BLaER1 (cell line): ENCODE measurements at regions not wholly inside any gene's neighbourhood (a gene's known extent, or its start where the extent isn't known, plus 50 kb on each side); places are given as distances from the start of the nearest gene placed in this dataset.

Experiments
- H3K27ac ChIP-seq: shearing (Covaris generic); formaldehyde crosslinking; 2 replicates; pipeline ENCODE4 v1.8.1; 2022
- H3K27me3 ChIP-seq: shearing (Covaris generic); formaldehyde crosslinking; 2 replicates; pipeline ENCODE4 v1.8.1; 2022
- H3K36me3 ChIP-seq: shearing (Covaris generic); formaldehyde crosslinking; 2 replicates; pipeline ENCODE4 v1.8.1; 2022
- H3K4me1 ChIP-seq: shearing (Covaris generic); formaldehyde crosslinking; 2 replicates; pipeline ENCODE4 v1.8.1; 2022
- H3K4me2 ChIP-seq: shearing (Covaris generic); formaldehyde crosslinking; 2 replicates; pipeline ENCODE4 v1.8.1; 2022
- H3K4me3 ChIP-seq: shearing (Covaris generic); formaldehyde crosslinking; 2 replicates; pipeline ENCODE4 v1.8.1; 2022
- H3K9ac ChIP-seq: shearing (Covaris generic); formaldehyde crosslinking; 2 replicates; pipeline ENCODE4 v1.8.1; 2022
- H3K9me3 ChIP-seq: shearing (Covaris generic); formaldehyde crosslinking; 2 replicates; pipeline ENCODE4 v1.8.1; 2022
- H4K20me1 ChIP-seq: shearing (Covaris generic); formaldehyde crosslinking; 2 replicates; pipeline ENCODE4 v1.8.1; 2022
- Cebpa-rat ChIP-seq: shearing (Covaris generic); IDR thresholded peaks from 2 replicates; pipeline ENCODE4 v1.8.1; 2022

DNA sequence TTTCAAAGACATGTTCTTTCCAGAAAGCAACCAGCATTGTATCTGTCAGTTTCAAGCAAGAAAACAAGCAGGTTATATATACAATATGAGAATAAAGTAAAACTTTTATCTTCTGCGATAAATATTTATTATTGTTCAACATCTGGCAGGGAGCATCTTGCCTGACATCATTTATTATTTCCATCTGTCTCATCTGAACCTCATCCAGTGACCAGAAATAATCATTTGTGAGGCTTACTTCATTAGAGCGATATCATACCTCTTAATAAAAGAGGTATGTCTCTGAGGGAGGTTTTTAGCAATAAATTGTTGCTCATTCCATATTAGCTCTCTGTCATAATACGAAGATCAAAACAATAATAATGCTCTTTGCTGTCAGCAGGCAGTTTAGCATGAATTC lies 226.1 kb downstream of the CDC14C start:
- Histone ChIP-seq H3K27me3 (no peaks in the 10 kb centered on the region), H4K20me1 (no peaks in the 10 kb centered on the region), H3K9ac (no peak overlapping the region), H3K4me1 (no peaks in the 10 kb centered on the region), H3K27ac (no peak overlapping the region), H3K4me3 (no peak overlapping the region), H3K9me3 (no peaks in the 10 kb centered on the region), H3K36me3 (no peaks in the 10 kb centered on the region), H3K4me2 (no peak overlapping the region)
- no peak for TF ChIP-seq Cebpa-rat

DNA sequence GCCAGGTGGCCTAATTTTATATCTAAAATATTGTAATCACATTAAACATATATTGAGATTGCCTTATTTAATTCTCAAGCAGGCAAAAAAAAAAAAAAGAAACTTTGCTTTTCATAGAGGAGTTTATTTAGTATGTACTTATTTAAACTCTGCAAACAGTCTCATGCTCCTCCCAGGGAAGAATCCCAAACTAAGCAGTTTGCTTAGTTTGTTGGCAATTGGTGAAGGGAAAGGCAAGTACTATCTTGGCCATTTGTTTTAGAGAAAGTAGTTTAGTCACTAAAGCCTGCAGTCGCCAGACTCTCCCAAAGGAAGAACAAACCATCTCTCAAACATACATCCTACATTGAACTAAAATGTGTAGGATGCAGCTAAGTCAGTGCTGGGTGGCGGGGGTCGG lies 226.8 kb downstream of the CDC14C start:
- H3K4me1 ChIP-seq, result no peaks in the 10 kb centered on the region
- no peaks in the 10 kb centered on the region for H3K9me3 ChIP-seq
- no peaks in the 10 kb centered on the region for H3K27me3 ChIP-seq
- H3K4me3 ChIP-seq, result no peak overlapping the region
- no peak overlapping the region for H3K27ac ChIP-seq
- H3K9ac ChIP-seq, result no peak overlapping the region
- no peak for TF ChIP-seq Cebpa-rat
- H3K4me2 ChIP-seq, result no peak overlapping the region
- H4K20me1 ChIP-seq, result no peaks in the 10 kb centered on the region
- no peaks in the 10 kb centered on the region for H3K36me3 ChIP-seq

DNA sequence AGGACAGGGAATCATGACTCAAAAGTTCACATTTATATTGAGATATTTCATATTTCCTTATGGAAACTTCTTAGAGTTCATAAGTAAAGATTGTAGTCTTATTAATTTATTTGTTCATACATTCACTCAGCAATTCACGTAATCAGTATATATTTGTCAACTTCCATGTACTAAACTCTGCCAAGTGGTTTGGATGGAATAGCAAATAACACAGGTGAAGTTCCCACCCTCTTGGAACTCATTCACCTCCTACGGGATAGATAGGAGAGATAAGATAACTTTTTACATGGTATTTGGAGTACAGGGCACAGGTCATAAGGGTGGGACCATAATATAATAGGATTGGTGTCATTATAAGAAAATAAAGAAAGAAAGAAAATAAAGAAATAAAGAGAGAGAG lies 234.0 kb downstream of the CDC14C start:
- H3K4me1 ChIP-seq, result no peaks in the 10 kb centered on the region
- H3K36me3 ChIP-seq, result no peaks in the 10 kb centered on the region
- H3K9me3 ChIP-seq, result no peaks in the 10 kb centered on the region
- TF ChIP-seq Cebpa-rat, result no peak
- H4K20me1 ChIP-seq, result no peaks in the 10 kb centered on the region
- no peaks in the 10 kb centered on the region for H3K27me3 ChIP-seq
- no peak overlapping the region for H3K4me2 ChIP-seq
- H3K9ac ChIP-seq, result no peak overlapping the region
- no peak overlapping the region for H3K27ac ChIP-seq
- H3K4me3 ChIP-seq, result no peak overlapping the region

DNA sequence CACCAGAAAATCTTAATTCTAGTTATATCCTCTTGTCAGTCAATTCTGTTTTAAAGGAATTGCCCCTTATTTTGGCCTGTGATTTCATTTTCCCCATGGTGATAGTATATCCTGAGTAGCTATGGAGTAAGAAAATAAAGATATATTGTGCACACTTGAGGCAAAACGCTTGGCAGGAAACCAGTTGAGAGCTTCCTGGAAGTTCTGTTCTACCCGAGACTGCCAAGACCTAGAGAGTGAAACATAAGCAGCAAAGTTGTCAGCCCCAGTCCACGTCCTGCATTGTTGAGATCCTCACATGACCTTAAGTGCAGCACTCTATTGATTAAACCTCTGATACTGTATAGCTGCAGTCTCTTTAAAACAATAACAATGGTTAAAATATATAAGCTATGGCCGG lies 235.2 kb downstream of the CDC14C start:
- Histone ChIP-seq H3K9me3 (no peaks in the 10 kb centered on the region), H4K20me1 (no peaks in the 10 kb centered on the region), H3K9ac (no peak overlapping the region), H3K27ac (no peak overlapping the region), H3K4me1 (no peaks in the 10 kb centered on the region), H3K36me3 (no peaks in the 10 kb centered on the region), H3K4me2 (no peak overlapping the region), H3K27me3 (no peaks in the 10 kb centered on the region), H3K4me3 (no peak overlapping the region)
- TF ChIP-seq Cebpa-rat, result no peak

DNA sequence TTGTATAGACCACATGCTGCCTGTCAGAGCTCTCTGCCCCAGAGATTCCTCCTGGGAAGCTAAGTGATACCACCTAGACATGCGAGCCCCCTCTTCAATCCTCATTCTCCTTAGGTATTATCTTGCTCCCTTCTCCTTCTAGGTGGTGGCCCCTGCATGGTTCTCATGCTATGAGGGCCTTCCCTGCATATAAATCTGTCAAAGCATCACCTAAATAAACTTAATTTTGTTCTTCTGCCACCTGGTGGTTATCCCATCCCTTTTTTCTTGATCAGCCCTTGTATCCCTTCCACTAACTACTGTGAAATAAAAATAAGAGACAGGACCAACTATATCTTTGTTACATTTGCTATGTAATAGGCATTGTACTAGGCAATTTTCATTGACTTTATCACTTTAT lies 242.1 kb downstream of the CDC14C start:
- no peaks in the 10 kb centered on the region for H3K36me3 ChIP-seq
- TF ChIP-seq Cebpa-rat, result no peak
- no peak overlapping the region for H3K9ac ChIP-seq
- H3K27me3 ChIP-seq, result no peaks in the 10 kb centered on the region
- no peaks in the 10 kb centered on the region for H3K4me1 ChIP-seq
- no peaks in the 10 kb centered on the region for H3K9me3 ChIP-seq
- H3K4me2 ChIP-seq, result no peak overlapping the region
- H3K4me3 ChIP-seq, result no peak overlapping the region
- H4K20me1 ChIP-seq, result no peaks in the 10 kb centered on the region
- H3K27ac ChIP-seq, result no peak overlapping the region

DNA sequence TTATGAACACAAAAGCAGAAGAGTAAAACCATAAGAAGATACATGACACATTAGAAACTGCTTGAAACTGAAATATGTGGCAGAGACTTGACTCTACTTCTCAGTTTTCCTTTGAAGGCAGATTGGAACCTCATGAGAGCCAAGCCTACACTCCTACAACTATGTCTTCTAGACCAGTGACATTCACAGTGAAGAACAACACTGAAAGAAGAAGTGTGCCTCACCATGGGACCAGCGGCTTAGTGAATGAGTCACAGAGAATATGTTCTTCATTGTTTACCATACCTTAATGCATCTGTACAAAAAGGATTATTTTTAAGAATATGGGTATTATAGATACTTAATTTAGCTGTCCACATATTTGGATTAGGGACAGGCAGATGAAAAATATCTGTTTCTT lies 248.3 kb downstream of the CDC14C start:
- TF ChIP-seq Cebpa-rat, result no peak

DNA sequence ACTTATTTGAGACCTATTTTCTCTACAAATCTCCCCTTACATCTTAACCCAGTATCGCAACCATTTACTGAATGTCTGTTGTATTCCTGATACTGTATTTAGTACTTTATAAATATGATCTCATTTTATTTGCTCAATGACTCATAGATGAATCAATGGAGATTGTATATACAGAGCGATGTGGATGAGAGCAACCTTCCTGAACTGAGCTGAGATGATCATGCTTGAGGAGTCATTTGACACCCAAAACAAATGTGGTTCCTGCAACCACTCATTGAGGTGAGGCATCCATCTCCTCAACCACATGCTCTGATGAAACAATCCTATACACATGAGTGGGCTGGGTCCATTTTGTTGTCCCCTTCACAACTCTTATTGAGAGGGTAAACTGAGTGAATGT lies 250.0 kb downstream of the CDC14C start:
- Histone ChIP-seq H3K4me2 (no peak overlapping the region), H3K4me1 (no peaks in the 10 kb centered on the region), H3K4me3 (no peak overlapping the region), H4K20me1 (no peaks in the 10 kb centered on the region), H3K9ac (no peak overlapping the region), H3K9me3 (no peaks in the 10 kb centered on the region), H3K36me3 (no peaks in the 10 kb centered on the region), H3K27me3 (no peaks in the 10 kb centered on the region), H3K27ac (no peak overlapping the region)
- no peak for TF ChIP-seq Cebpa-rat

More for the DNA sequence above, 248.3 kb downstream of the CDC14C start:
- Histone ChIP-seq H3K36me3 (no peaks in the 10 kb centered on the region), H3K27me3 (no peaks in the 10 kb centered on the region), H3K4me1 (no peaks in the 10 kb centered on the region), H4K20me1 (no peaks in the 10 kb centered on the region), H3K9ac (no peak overlapping the region), H3K27ac (no peak overlapping the region), H3K4me3 (no peak overlapping the region), H3K9me3 (no peaks in the 10 kb centered on the region), H3K4me2 (no peak overlapping the region)

DNA sequence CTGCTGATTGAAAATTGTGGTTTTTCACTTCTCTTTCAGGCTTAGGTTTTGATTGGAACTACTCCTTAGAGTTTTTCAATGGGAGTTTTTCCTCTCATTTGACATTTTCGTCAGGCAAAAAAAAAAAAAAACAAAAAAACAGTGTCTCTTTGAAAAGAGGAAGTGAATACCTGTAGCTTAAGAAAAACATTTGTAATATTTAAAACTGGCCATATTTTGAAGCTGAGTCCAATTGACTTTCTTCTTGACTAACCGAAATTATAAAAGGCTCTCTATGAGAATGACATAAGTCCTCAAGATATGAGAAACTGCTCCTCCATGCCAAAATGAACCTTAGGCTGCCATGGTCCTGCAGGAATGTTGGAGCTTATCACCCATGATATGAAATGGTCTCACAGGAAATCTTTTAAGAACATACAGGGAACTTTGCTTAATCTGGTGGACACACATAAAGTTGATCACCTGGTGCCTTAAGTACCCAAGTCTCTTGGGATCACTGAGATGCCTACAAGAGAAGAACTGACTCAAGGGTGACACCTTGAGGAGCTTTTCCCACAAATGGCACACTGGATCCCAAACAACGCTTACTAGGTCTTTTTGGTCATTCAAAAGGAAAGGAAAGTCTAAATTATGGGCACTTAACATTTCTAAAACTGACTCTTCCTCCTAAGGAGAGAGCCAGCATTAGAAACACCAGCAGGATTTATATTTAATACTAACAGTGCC lies 263.4 kb downstream of the CDC14C start:
- H3K4me1 ChIP-seq, result no peaks in the 10 kb centered on the region
- no peak overlapping the region for H3K9ac ChIP-seq
- H4K20me1 ChIP-seq, result no peaks in the 10 kb centered on the region
- no peak for TF ChIP-seq Cebpa-rat
- H3K4me2 ChIP-seq, result no peak overlapping the region
- H3K36me3 ChIP-seq, result no peaks in the 10 kb centered on the region
- no peaks in the 10 kb centered on the region for H3K27me3 ChIP-seq
- no peaks in the 10 kb centered on the region for H3K9me3 ChIP-seq
- H3K4me3 ChIP-seq, result no peak overlapping the region
- no peak overlapping the region for H3K27ac ChIP-seq

DNA sequence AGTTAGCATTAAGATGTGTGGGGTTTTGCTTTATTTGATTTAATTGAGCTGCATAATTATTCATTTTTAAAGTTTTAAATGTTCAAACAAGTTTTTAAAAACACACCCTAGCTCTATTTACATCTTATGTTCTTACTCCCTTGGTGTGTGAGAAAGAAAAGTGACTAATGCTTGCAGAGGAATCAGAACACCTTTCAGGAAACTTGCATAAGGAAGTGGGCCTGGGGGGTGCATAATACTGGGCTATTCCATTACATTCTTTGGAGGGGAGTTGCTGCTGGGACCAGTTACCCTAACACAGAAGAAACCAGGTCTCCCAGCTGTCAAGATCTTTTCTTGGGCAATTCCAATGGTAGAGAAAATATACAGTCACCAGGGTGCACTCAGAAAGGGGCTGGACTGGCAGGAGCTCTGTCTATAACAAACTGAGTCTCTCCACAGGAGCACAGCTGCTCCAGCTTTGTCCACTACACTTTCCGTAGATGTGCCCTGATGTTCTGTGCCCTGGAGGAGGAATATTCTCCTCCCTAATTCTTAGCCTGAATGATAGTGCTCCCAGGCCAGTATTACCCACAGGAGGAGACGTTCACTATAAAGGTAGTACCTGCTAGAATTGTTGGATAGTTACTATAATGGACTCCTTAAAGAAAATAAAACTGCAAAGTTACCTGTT lies 304.2 kb downstream of the CDC14C start:
- no peak for TF ChIP-seq Cebpa-rat
- H3K4me2 ChIP-seq, result no peak overlapping the region
- no peaks in the 10 kb centered on the region for H4K20me1 ChIP-seq
- no peaks in the 10 kb centered on the region for H3K27me3 ChIP-seq
- no peaks in the 10 kb centered on the region for H3K36me3 ChIP-seq
- no peak overlapping the region for H3K4me3 ChIP-seq
- H3K9ac ChIP-seq, result no peak overlapping the region
- H3K9me3 ChIP-seq, result no peaks in the 10 kb centered on the region
- H3K4me1 ChIP-seq, result no peaks in the 10 kb centered on the region
- H3K27ac ChIP-seq, result no peak overlapping the region

DNA sequence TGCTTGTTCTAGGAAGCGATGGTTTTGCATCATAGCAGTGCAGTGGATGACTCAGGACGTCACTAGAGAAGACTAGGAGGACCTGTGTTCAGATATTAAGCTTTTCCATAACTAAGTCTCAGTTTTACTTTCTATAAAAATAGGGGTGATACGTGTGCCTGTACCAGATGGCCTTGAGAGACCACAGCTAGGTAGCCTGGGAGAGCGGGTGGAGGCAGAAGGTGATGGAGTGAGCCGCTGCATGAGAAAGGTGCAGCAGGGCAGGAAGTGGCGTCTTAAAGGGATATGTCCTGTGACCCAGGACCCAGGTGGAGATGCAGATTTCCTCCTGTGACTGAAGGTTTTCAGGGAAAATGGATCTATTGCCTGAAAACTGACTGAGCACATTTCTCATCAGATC lies 304.9 kb downstream of the CDC14C start:
- Histone ChIP-seq H3K9ac (no peak overlapping the region), H3K36me3 (no peaks in the 10 kb centered on the region), H3K4me2 (no peak overlapping the region), H3K4me1 (no peaks in the 10 kb centered on the region), H4K20me1 (no peaks in the 10 kb centered on the region), H3K9me3 (no peaks in the 10 kb centered on the region), H3K4me3 (no peak overlapping the region), H3K27me3 (no peaks in the 10 kb centered on the region), H3K27ac (no peak overlapping the region)
- TF ChIP-seq Cebpa-rat, result no peak
